ENCODE measurements at regions not wholly inside any gene's neighbourhood (a gene's known extent, or its start where the extent isn't known, plus 50 kb on each side); places are given as distances from the start of the nearest gene placed in this dataset.

DNA sequence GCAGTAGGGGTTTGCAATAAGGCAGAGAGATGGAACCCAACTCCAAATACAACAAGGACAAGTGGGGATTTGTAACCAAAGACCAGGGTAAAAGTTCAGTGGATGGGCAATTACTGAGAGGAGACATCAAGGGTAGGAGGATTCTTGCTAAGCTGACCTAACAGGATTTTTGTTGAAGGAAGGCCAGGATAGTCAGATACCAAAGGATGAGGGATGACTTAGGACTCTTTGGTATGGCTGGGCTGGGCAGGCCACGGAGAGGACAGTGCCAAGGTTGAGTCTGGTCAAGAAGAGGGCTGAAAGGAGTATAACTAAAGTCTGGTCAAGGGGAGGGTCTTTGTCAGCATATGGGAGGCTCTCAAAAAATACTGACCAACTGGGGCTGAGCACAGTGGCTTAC lies 85.3 kb upstream of the UBE2E2 start:
- no peak overlapping the region for H2BK12ac ChIP-seq (ENCODE audit: low read depth, low read length)
- H3K23me2 ChIP-seq (ENCODE audit: low read depth, low read length): no peaks in the 10 kb centered on the region; the same call in 1 of the 2 replicates
- H2BK20ac ChIP-seq (ENCODE audit: low read length): no peak overlapping the region
- no peak overlapping the region for H3K9ac ChIP-seq (replicated peaks in 1 of 4; ENCODE audit: extremely low read depth in 1 of 4, low read depth in 3 of 4, low read length in 3 of 4)
- H3K4me3 ChIP-seq (ENCODE audit: extremely low read depth in 1 of 4, insufficient read depth in 2 of 4, low read depth in 3 of 4, low read length in 4 of 4): no peak overlapping the region
- no peaks in the 10 kb centered on the region for H4K20me1 ChIP-seq (replicated peaks in 1 of 2; ENCODE audit: control insufficient read depth in 1 of 2, insufficient read depth in 2 of 2, low read length in 2 of 2)
- ChIA-PET CTCF (ENCODE audit: partially characterized antibody) (interaction anchor here (0.7 kb wide), 1 partner anchor 110 kb away, joined by 3 read pairs; no protein-coding TSS in a partner anchor), POLR2A (ENCODE audit: partially characterized antibody) (no interaction called here)
- H3K4me2 ChIP-seq (ENCODE audit: insufficient read depth in 1 of 2, low read depth in 2 of 2, low read length in 2 of 2): no peak overlapping the region
- H3K23ac ChIP-seq (ENCODE audit: insufficient read length): no peak overlapping the region
- H4K91ac ChIP-seq (replicated peaks; ENCODE audit: insufficient read length, low read length): no peak overlapping the region
- no peaks in the 10 kb centered on the region for H3K79me2 ChIP-seq (ENCODE audit: control insufficient read depth in 1 of 2, insufficient read depth in 2 of 2, low read length in 2 of 2)
- no peak for TF ChIP-seq BACH1 (IDR thresholded peaks at IDR 0.05; ENCODE audit: low read length)
- TF ChIP-seq JUND (IDR thresholded peaks at IDR 0.05; ENCODE audit: low read length): no peak
- TF ChIP-seq, protein P1, sequence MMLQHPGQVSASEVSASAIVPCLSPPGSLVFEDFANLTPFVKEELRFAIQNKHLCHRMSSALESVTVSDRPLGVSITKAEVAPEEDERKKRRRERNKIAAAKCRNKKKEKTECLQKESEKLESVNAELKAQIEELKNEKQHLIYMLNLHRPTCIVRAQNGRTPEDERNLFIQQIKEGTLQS (IDR thresholded peaks at IDR 0.05; ENCODE audit: insufficient read depth, low read depth, low read length): no peak
- TF ChIP-seq RXRA (IDR thresholded peaks at IDR 0.05; ENCODE audit: insufficient read depth, low read depth, low read length): no peak
- no peak for TF ChIP-seq BCL11A (IDR thresholded peaks at IDR 0.05; ENCODE audit: low read depth in 2 of 2, low read length in 2 of 2)
- no peak for TF ChIP-seq SP4 (IDR thresholded peaks at IDR 0.05; ENCODE audit: low read length)
- no peaks in the 10 kb centered on the region for H3K36me3 ChIP-seq (ENCODE audit: control insufficient read depth in 2 of 4, insufficient read depth in 4 of 4, low read length in 3 of 4)
- H3K4me1 ChIP-seq (replicated peaks in 1 of 4; ENCODE audit: control insufficient read depth in 3 of 4, insufficient read depth in 4 of 4, low read length in 3 of 4): no peaks in the 10 kb centered on the region
- no peak overlapping the region for H3K27ac ChIP-seq (ENCODE audit: low read depth, low read length)
- FAIRE-seq (no peak), DNase-seq (ENCODE audit: low read depth in 1 of 2, low spot score in 2 of 2) (no peak)
- no peak overlapping the region for H4K8ac ChIP-seq (ENCODE audit: extremely low read depth, insufficient read depth, low read length)
- H3K14ac ChIP-seq (ENCODE audit: insufficient read length): no peak overlapping the region
- no peak overlapping the region for H2BK15ac ChIP-seq (ENCODE audit: low read length)
- no peak overlapping the region for H2AK5ac ChIP-seq (ENCODE audit: low read depth, low read length)
- H3K4ac ChIP-seq (replicated peaks; ENCODE audit: insufficient read length, low read depth, low read length): no peak overlapping the region
- no peaks in the 10 kb centered on the region for H3K79me1 ChIP-seq (ENCODE audit: low read depth, low read length)
- no peak overlapping the region for H3K56ac ChIP-seq (replicated peaks; ENCODE audit: insufficient read length, low read depth, low read length)
- no peak overlapping the region for H3K18ac ChIP-seq (ENCODE audit: extremely low read depth, low read length)
- WGBS, 2 experiments (ENCODE audit: extremely low coverage in 1 of 2, insufficient coverage in 1 of 2, insufficient read length in 1 of 2, insufficient replicate concordance in 2 of 2, low coverage in 1 of 2, low lambda C conversion rate in 2 of 2, missing lambda C conversion rate in 1 of 2): 91% methylated on average over 1 of the region's 1 CpG; no CpG with 5 or more reads in 1 of the 2 experiments
- no peak overlapping the region for H2BK120ac ChIP-seq (replicated peaks; ENCODE audit: low read depth, low read length)
- H2BK5ac ChIP-seq (ENCODE audit: low read depth, low read length): no peak overlapping the region
- H3K27me3 ChIP-seq (replicated peaks in 1 of 4; ENCODE audit: control insufficient read depth in 3 of 4, extremely low read depth in 1 of 4, insufficient read depth in 3 of 4, low read length in 3 of 4): no peaks in the 10 kb centered on the region
- H2AFZ ChIP-seq (ENCODE audit: low read length): no peak overlapping the region; the same call in 1 of the 2 replicates
- no peak overlapping the region for H4K5ac ChIP-seq (ENCODE audit: insufficient read length, low read depth, low read length)
- H3K9me3 ChIP-seq (ENCODE audit: insufficient read depth in 2 of 2, low read depth in 1 of 2, low read length in 1 of 2): no peaks in the 10 kb centered on the region

All from H1 (cell line).